Progenitor cell of endocrine pancreas (in vitro differentiated cells): ENCODE measurements at regions not wholly inside any gene's neighbourhood (a gene's known extent, or its start where the extent isn't known, plus 50 kb on each side); places are given as distances from the start of the nearest gene placed in this dataset.
A peak's percentile ranks its signal among the peaks of the same experiment; 100 is the strongest.

Experiments used
- DNase-seq: peaks from one replicate; pipeline ENCODE4 v3.0.0; 2021; ENCODE audit warnings: low spot score; ENCODE audit not compliant: unreplicated experiment
- H3K27ac Mint-ChIP-seq: 2 replicates; pipeline ENCODE4 v1.8.0; 2021; ENCODE audit warnings: mild to moderate bottlenecking, moderate library complexity, mixed read lengths
- H3K27me3 Mint-ChIP-seq: 2 replicates; pipeline ENCODE4 v1.8.0; 2021; ENCODE audit warnings: mixed read lengths
- H3K36me3 Mint-ChIP-seq: 2 replicates; pipeline ENCODE4 v1.8.0; 2022; ENCODE audit warnings: mixed read lengths; ENCODE audit not compliant: insufficient read depth
- H3K4me1 Mint-ChIP-seq: 2 replicates; pipeline ENCODE4 v1.8.0; 2021; ENCODE audit warnings: low read depth, mixed read lengths
- H3K4me3 Mint-ChIP-seq: 2 replicates; pipeline ENCODE4 v1.8.0; 2021; ENCODE audit warnings: low read depth, mild to moderate bottlenecking, moderate library complexity, mixed read lengths
- H3K9me3 Mint-ChIP-seq: 2 replicates; pipeline ENCODE4 v1.8.0; 2021; ENCODE audit warnings: low read depth, mixed read lengths
- CTCF ChIP-seq: fragments of 200-600 bp; sonication (generic); IDR thresholded peaks from one replicate; pipeline ENCODE4 v1.5.0; 2021; ENCODE audit warnings: antibody characterized with exemption, mild to moderate bottlenecking; ENCODE audit not compliant: unreplicated experiment

GRCh38 chr15:77702211-77702957 is 69.7 kb upstream of the LINGO1 start:
- Mint-ChIP-seq H3K27ac (no peak overlapping the region), H3K27me3 (peaks cover 3% of the 10 kb centered on the region)
- peak; percentile 62 for DNase-seq

GRCh38 chr15:77698481-77698880 is 65.8 kb upstream of the LINGO1 start:
- Mint-ChIP-seq H3K4me3 (no peak overlapping the region), H3K4me1 (no peaks in the 10 kb centered on the region), H3K9me3 (no peaks in the 10 kb centered on the region), H3K27me3 (no peaks in the 10 kb centered on the region), H3K36me3 (no peaks in the 10 kb centered on the region), H3K27ac (no peak overlapping the region)
- DNase-seq = no peak
- TF ChIP-seq CTCF = no peak

More at GRCh38 chr15:77702211-77702957, 69.7 kb upstream of the LINGO1 start:
- Mint-ChIP-seq H3K4me3 (no peak overlapping the region), H3K9me3 (no peaks in the 10 kb centered on the region), H3K4me1 (no peaks in the 10 kb centered on the region), H3K36me3 (no peaks in the 10 kb centered on the region)
- no peak for TF ChIP-seq CTCF

DNA sequence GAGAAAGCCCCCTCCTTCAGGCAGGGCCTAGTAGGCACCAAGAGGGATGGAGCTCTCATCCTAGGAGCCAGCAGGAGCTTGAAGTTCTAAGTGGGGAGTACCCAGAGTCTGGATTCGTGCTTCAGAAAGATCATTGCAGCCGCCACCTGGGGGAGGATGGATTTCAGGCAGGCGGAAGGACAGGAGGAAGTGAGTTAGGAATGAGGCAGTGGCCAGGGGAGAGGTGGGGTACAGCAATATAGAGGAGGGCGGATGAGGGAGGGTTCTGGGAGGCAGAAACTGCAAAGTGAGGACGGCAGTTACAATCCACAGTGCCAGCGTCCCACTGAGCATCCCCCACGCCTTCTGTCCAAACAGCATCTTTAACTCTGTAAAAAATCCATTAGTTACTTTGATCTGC is 65.2 kb upstream of the LINGO1 start:
- Mint-ChIP-seq H3K27ac (no peak overlapping the region), H3K36me3 (no peaks in the 10 kb centered on the region), H3K9me3 (no peaks in the 10 kb centered on the region), H3K4me1 (no peaks in the 10 kb centered on the region), H3K4me3 (no peak overlapping the region), H3K27me3 (no peaks in the 10 kb centered on the region)
- TF ChIP-seq CTCF = no peak
- no peak for DNase-seq

DNA sequence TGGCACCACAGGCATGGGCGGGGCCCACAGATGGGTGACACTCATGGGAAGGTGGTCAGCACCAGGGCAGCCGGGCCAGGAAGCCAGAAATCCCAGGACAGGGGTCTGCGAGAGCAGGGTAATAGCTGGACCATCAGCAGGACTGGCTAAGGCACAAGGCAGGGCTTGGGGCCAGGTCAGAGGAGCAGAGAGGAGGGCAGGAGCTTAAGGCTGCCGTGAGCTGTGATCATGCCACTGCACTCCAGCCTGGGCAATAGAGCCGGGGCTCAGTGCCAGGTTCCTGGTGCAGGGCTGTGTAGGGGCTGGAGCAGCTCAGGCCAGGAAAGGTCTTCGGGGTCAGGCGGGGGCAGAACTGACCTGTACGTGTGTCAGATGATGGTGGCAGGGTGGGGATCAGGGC is 64.2 kb upstream of the LINGO1 start:
- Mint-ChIP-seq H3K27me3 (no peaks in the 10 kb centered on the region), H3K36me3 (no peaks in the 10 kb centered on the region), H3K4me3 (no peak overlapping the region), H3K9me3 (no peaks in the 10 kb centered on the region), H3K4me1 (no peaks in the 10 kb centered on the region), H3K27ac (no peak overlapping the region)
- TF ChIP-seq CTCF = no peak
- DNase-seq = no peak

GRCh38 chr15:77695961-77696582 is 63.4 kb upstream of the LINGO1 start:
- no peaks in the 10 kb centered on the region for H3K36me3 Mint-ChIP-seq
- H3K27ac Mint-ChIP-seq = no peak overlapping the region
- H3K4me3 Mint-ChIP-seq = no peak overlapping the region
- no peaks in the 10 kb centered on the region for H3K27me3 Mint-ChIP-seq
- no peaks in the 10 kb centered on the region for H3K9me3 Mint-ChIP-seq
- H3K4me1 Mint-ChIP-seq = no peaks in the 10 kb centered on the region
- DNase-seq = no peak
- no peak for TF ChIP-seq CTCF
